Fibroblast of lung (primary cell): ENCODE measurements at regions not wholly inside any gene's neighbourhood (a gene's known extent, or its start where the extent isn't known, plus 50 kb on each side); places are given as distances from the start of the nearest gene placed in this dataset.

ENCODE experiments used
- DNase-seq, 2 donors: peaks; one replicate each; pipeline versions ENCODE4 v3.0.0 to v3.0.0-alpha.2; 2010; ENCODE audit warnings: low read depth in 2 of 2
- H2AFZ ChIP-seq: 2 replicates; pipeline ENCODE4 v1.5.1; 2012; ENCODE audit warnings: low read length, control low read depth, inconsistent platforms
- H3K27ac ChIP-seq: 2 replicates; pipeline ENCODE4 v1.5.1; 2011; ENCODE audit warnings: low read length, control low read depth; ENCODE audit not compliant: insufficient read depth
- H3K27me3 ChIP-seq: 2 replicates; pipeline ENCODE4 v1.5.1; 2011; ENCODE audit warnings: mild to moderate bottlenecking, low read length; ENCODE audit not compliant: control insufficient read depth, insufficient read depth
- H3K36me3 ChIP-seq: 2 replicates; pipeline ENCODE4 v1.5.1; 2011; ENCODE audit warnings: low read length; ENCODE audit not compliant: control insufficient read depth, insufficient read depth
- H3K4me1 ChIP-seq: 2 replicates; pipeline ENCODE4 v1.5.1; 2011; ENCODE audit warnings: low read length; ENCODE audit not compliant: control insufficient read depth, insufficient read depth; ENCODE audit errors: extremely low read depth
- H3K4me2 ChIP-seq: 2 replicates; pipeline ENCODE4 v1.5.1; 2011; ENCODE audit warnings: low read length, control low read depth; ENCODE audit not compliant: insufficient read depth; ENCODE audit errors: extremely low read depth
- H3K4me3 ChIP-seq, 4 experiments: fragments of 200-600 bp in 1 of 4; sonication (generic) in 1 of 4; replicated peaks in 1 of 4; 2 replicates each; pipeline ENCODE4 v1.5.1; 2011 to 2016; ENCODE audit warnings: low read length in 4 of 4, low read depth in 3 of 4, mild to moderate bottlenecking in 3 of 4, control low read depth in 2 of 4, inconsistent platforms in 1 of 4, mixed read lengths in 1 of 4; ENCODE audit not compliant: insufficient read depth in 1 of 4; ENCODE audit errors: control extremely low read depth in 1 of 4
- H3K79me2 ChIP-seq: 2 replicates; pipeline ENCODE4 v1.5.1; 2012; ENCODE audit warnings: mild to moderate bottlenecking, low read length, inconsistent platforms; ENCODE audit not compliant: control insufficient read depth, insufficient read depth
- H3K9ac ChIP-seq: 2 replicates; pipeline ENCODE4 v1.5.1; 2011; ENCODE audit warnings: mild to moderate bottlenecking, low read length, control low read depth; ENCODE audit not compliant: insufficient read depth
- H3K9me3 ChIP-seq: 2 replicates; pipeline ENCODE4 v1.5.1; 2012; ENCODE audit warnings: low read depth, low read length; ENCODE audit not compliant: control insufficient read depth, insufficient read depth
- H4K20me1 ChIP-seq: 2 replicates; pipeline ENCODE4 v1.5.1; 2011; ENCODE audit warnings: low read length; ENCODE audit not compliant: control insufficient read depth, insufficient read depth; ENCODE audit errors: extremely low read depth
- EZH2 ChIP-seq: IDR thresholded peaks from 2 replicates; pipeline ENCODE4 v1.5.1; 2012; ENCODE audit warnings: low read length, control low read depth, mild to moderate bottlenecking; ENCODE audit errors: missing control alignments
- TF ChIP-seq, protein P1 (sequence below), 2 donors: IDR thresholded peaks in 1 of 2; conservative IDR thresholded peaks in 1 of 2; 1 replicate in 1 of 2; 2 replicates in 1 of 2; pipeline ENCODE4 v1.5.1; 2011 to 2012; ENCODE audit warnings: low read length in 2 of 2, control low read depth in 1 of 2, inconsistent platforms in 1 of 2, low read depth in 1 of 2, mild to moderate bottlenecking in 1 of 2

DNA sequence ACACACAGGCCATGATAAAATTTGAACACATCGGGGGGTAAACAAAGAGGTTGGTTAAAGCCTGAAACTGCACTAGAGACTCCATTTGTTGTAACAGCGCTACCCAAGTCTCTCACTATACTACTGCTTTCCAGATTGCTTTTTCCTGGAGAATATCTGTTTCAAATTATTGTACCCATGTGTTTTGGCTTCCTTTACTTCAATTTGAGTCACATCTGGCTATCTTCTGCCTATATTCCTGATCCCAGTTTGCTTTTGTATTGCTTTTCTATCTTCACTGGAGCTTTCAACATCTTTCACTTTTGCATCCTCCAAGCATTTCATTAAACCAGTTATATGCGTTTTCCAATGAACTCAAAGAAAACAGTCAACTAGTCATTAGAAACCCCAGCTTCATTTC lies 404.7 kb downstream of the MLLT3 start:
- Histone ChIP-seq H3K9ac (no peak overlapping the region), H3K79me2 (no peaks in the 10 kb centered on the region), H3K36me3 (no peaks in the 10 kb centered on the region), H3K4me2 (no peak overlapping the region), H3K27me3 (no peaks in the 10 kb centered on the region), H3K27ac (no peak overlapping the region), H3K4me1 (no peaks in the 10 kb centered on the region), H2AFZ (no peak overlapping the region), H4K20me1 (no peaks in the 10 kb centered on the region), H3K9me3 (no peaks in the 10 kb centered on the region), H3K4me3 (no peak overlapping the region)
- DNase-seq = no peak
- no peak for TF ChIP-seq EZH2
- TF ChIP-seq, protein P1, sequence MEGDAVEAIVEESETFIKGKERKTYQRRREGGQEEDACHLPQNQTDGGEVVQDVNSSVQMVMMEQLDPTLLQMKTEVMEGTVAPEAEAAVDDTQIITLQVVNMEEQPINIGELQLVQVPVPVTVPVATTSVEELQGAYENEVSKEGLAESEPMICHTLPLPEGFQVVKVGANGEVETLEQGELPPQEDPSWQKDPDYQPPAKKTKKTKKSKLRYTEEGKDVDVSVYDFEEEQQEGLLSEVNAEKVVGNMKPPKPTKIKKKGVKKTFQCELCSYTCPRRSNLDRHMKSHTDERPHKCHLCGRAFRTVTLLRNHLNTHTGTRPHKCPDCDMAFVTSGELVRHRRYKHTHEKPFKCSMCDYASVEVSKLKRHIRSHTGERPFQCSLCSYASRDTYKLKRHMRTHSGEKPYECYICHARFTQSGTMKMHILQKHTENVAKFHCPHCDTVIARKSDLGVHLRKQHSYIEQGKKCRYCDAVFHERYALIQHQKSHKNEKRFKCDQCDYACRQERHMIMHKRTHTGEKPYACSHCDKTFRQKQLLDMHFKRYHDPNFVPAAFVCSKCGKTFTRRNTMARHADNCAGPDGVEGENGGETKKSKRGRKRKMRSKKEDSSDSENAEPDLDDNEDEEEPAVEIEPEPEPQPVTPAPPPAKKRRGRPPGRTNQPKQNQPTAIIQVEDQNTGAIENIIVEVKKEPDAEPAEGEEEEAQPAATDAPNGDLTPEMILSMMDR (conservative IDR thresholded peaks at IDR 0.05 in 1 of 2, IDR thresholded peaks at IDR 0.05 in 1 of 2; ENCODE audit: low read depth in 1 of 2, low read length in 2 of 2) = no peak

DNA sequence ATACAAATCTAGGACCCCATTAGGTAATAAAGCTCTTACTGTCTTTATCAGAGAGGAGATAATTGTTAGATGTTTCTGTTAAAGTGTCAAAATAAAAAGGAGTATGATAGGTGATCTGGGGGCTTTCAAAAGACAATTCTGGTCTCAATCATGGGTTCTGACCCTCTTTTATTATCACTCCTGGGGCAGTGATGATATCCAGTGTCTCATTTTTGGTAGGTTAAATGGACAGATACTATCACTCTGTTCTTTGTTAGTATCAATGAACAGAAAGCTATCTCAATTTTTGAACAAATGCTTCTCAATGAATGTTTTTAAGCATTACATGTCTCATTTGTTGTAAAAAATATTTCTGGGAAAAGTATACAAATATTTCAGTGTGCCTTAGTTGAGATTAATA lies 405.9 kb downstream of the MLLT3 start:
- Histone ChIP-seq H3K9me3 (no peaks in the 10 kb centered on the region), H3K4me3 (no peak overlapping the region), H3K79me2 (no peaks in the 10 kb centered on the region), H3K27me3 (no peaks in the 10 kb centered on the region), H3K9ac (no peak overlapping the region), H4K20me1 (no peaks in the 10 kb centered on the region), H3K36me3 (no peaks in the 10 kb centered on the region), H3K4me2 (no peak overlapping the region), H3K27ac (no peak overlapping the region), H2AFZ (no peak overlapping the region), H3K4me1 (no peaks in the 10 kb centered on the region)
- TF ChIP-seq EZH2 = no peak
- TF ChIP-seq, protein P1 (conservative IDR thresholded peaks at IDR 0.05 in 1 of 2, IDR thresholded peaks at IDR 0.05 in 1 of 2; ENCODE audit: low read depth in 1 of 2, low read length in 2 of 2) = no peak
- no peak for DNase-seq

DNA sequence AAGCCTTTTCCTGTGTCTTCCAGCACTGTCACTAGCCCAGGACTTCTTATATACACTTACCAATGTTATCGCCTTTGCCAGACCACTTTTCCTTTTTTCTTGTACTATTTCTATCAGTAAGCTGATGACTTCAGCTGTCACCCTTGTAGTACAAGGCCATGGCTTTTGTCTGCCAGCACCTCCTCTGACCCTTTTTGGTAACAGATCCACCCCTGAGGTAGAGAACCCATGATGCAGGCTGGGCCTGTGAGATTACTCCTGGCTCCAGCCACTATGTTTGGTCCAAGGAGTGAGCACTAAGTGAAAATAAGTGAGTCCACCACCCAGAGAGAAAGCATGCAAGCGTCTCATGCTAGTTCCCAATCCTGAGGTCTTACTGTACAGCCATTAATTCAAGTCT lies 406.7 kb downstream of the MLLT3 start:
- no peak overlapping the region for H3K4me2 ChIP-seq
- H3K27ac ChIP-seq = no peak overlapping the region
- H3K36me3 ChIP-seq = no peaks in the 10 kb centered on the region
- TF ChIP-seq, protein P1 (conservative IDR thresholded peaks at IDR 0.05 in 1 of 2, IDR thresholded peaks at IDR 0.05 in 1 of 2; ENCODE audit: low read depth in 1 of 2, low read length in 2 of 2) = no peak
- no peak for TF ChIP-seq EZH2
- no peak overlapping the region for H3K4me3 ChIP-seq
- H2AFZ ChIP-seq = no peak overlapping the region
- no peaks in the 10 kb centered on the region for H3K4me1 ChIP-seq
- no peaks in the 10 kb centered on the region for H3K79me2 ChIP-seq
- H4K20me1 ChIP-seq = no peaks in the 10 kb centered on the region
- no peak overlapping the region for H3K9ac ChIP-seq
- H3K9me3 ChIP-seq = no peaks in the 10 kb centered on the region
- DNase-seq = no peak
- H3K27me3 ChIP-seq = no peaks in the 10 kb centered on the region
